NCI-H345 treated with DMSO at 0.1 percent for 48 hours (cell line): ENCODE measurements at regions not wholly inside any gene's neighbourhood (a gene's known extent, or its start where the extent isn't known, plus 50 kb on each side); places are given as distances from the start of the nearest gene placed in this dataset.

ENCODE experiments used
- DNase-seq: peaks from one replicate; lab custom pipeline; 2025; ENCODE audit not compliant: unreplicated experiment; lab: John Stamatoyannopoulos, UW

GRCh38 chr18:59086522-59086921 is 53.2 kb upstream of the SEC11C start:
- no peak for DNase-seq

GRCh38 chr18:59087391-59087790 is 52.3 kb upstream of the SEC11C start:
- DNase-seq = no peak
